ENCODE measurements at regions not wholly inside any gene's neighbourhood (a gene's known extent, or its start where the extent isn't known, plus 50 kb on each side); places are given as distances from the start of the nearest gene placed in this dataset.

- Histone ChIP-seq H3K27ac (ENCODE audit: low read depth, low read length) (no peak overlapping the region), H3K27me3 (ENCODE audit: control insufficient read depth, low read length) (no peaks in the 10 kb centered on the region), H3F3A (ENCODE audit: control insufficient read depth, insufficient read depth) (no peaks in the 10 kb centered on the region), H3K4me3 (ENCODE audit: low read length) (no peak overlapping the region), H3K36me3 (ENCODE audit: control insufficient read depth, low read length) (no peaks in the 10 kb centered on the region), H3K4me1 (ENCODE audit: control insufficient read depth, low read length) (no peaks in the 10 kb centered on the region), H3K4me2 (ENCODE audit: low read length) (no peak overlapping the region), H3K9me3 (ENCODE audit: control insufficient read depth, insufficient read depth, low read length) (no peaks in the 10 kb centered on the region), H4K20me1 (ENCODE audit: control insufficient read depth, insufficient read depth, low read depth, low read length) (no peaks in the 10 kb centered on the region), H3K9me2 (replicated peaks; ENCODE audit: control insufficient read depth, low read length) (no peaks in the 10 kb centered on the region), H3K79me2 (ENCODE audit: control insufficient read depth, low read length) (no peaks in the 10 kb centered on the region)
- TF ChIP-seq EZH2phosphoT487 (IDR thresholded peaks at IDR 0.05; ENCODE audit: borderline replicate concordance, low read length), result no peak
Observed at GRCh38 chr5:61702784-61703183, 370.7 kb downstream of the ZSWIM6 start.

DNA sequence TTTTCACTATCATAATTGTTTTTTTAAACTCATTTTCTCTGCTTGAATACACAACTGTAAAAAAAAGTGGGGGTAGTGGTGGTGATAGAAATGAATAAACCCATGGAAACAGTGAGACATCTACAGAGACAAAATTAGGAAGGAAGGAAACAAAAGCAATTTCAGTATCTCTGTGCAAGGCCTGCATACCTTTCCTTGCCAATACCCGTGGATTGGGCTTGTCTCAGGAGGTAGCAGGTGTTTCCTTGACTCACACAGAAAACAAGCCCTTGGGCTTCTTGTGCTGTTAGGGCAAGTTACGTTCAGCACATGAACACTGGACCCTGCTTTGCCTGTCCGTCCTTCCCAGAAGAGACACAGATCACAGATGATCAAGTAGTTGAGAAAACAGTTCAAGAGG lies 372.2 kb downstream of the ZSWIM6 start:
- no peak overlapping the region for H3K4me3 ChIP-seq (ENCODE audit: low read length)
- no peaks in the 10 kb centered on the region for H3K9me3 ChIP-seq (ENCODE audit: control insufficient read depth, insufficient read depth, low read length)
- no peaks in the 10 kb centered on the region for H3K27me3 ChIP-seq (ENCODE audit: control insufficient read depth, low read length)
- TF ChIP-seq CTCF (IDR thresholded peaks at IDR 0.05; ENCODE audit: low read depth, low read length, poor library complexity, severe bottlenecking) (no peak), EZH2phosphoT487 (IDR thresholded peaks at IDR 0.05; ENCODE audit: borderline replicate concordance, low read length) (no peak)
- no peaks in the 10 kb centered on the region for H3F3A ChIP-seq (ENCODE audit: control insufficient read depth, insufficient read depth)
- H3K4me1 ChIP-seq (ENCODE audit: control insufficient read depth, low read length), result no peaks in the 10 kb centered on the region
- no peak overlapping the region for H3K4me2 ChIP-seq (ENCODE audit: low read length)
- no peak overlapping the region for H3K27ac ChIP-seq (ENCODE audit: low read depth, low read length)
- H3K36me3 ChIP-seq (ENCODE audit: control insufficient read depth, low read length), result no peaks in the 10 kb centered on the region
- H3K79me2 ChIP-seq (ENCODE audit: control insufficient read depth, low read length), result no peaks in the 10 kb centered on the region
- no peaks in the 10 kb centered on the region for H4K20me1 ChIP-seq (ENCODE audit: control insufficient read depth, insufficient read depth, low read depth, low read length)
- no peaks in the 10 kb centered on the region for H3K9me2 ChIP-seq (replicated peaks; ENCODE audit: control insufficient read depth, low read length)

- no peak overlapping the region for H3K27ac ChIP-seq (ENCODE audit: low read depth, low read length)
- no peaks in the 10 kb centered on the region for H3K27me3 ChIP-seq (ENCODE audit: control insufficient read depth, low read length)
- H3K4me3 ChIP-seq (ENCODE audit: low read length), result no peak overlapping the region
- H3K9me3 ChIP-seq (ENCODE audit: control insufficient read depth, insufficient read depth, low read length), result no peaks in the 10 kb centered on the region
- no peaks in the 10 kb centered on the region for H4K20me1 ChIP-seq (ENCODE audit: control insufficient read depth, insufficient read depth, low read depth, low read length)
- TF ChIP-seq EZH2phosphoT487 (IDR thresholded peaks at IDR 0.05; ENCODE audit: borderline replicate concordance, low read length) (no peak), CTCF (IDR thresholded peaks at IDR 0.05; ENCODE audit: low read depth, low read length, poor library complexity, severe bottlenecking) (no peak)
- H3K9me2 ChIP-seq (replicated peaks; ENCODE audit: control insufficient read depth, low read length), result no peaks in the 10 kb centered on the region
- no peaks in the 10 kb centered on the region for H3K36me3 ChIP-seq (ENCODE audit: control insufficient read depth, low read length)
- no peaks in the 10 kb centered on the region for H3K79me2 ChIP-seq (ENCODE audit: control insufficient read depth, low read length)
- no peaks in the 10 kb centered on the region for H3K4me1 ChIP-seq (ENCODE audit: control insufficient read depth, low read length)
- H3K4me2 ChIP-seq (ENCODE audit: low read length), result no peak overlapping the region
- no peaks in the 10 kb centered on the region for H3F3A ChIP-seq (ENCODE audit: control insufficient read depth, insufficient read depth)
Observed at GRCh38 chr5:61706751-61707150, 374.7 kb downstream of the ZSWIM6 start.

GRCh38 chr5:61719124-61719523 lies 387.1 kb downstream of the ZSWIM6 start:
- Histone ChIP-seq H3K27me3 (ENCODE audit: control insufficient read depth, low read length) (no peaks in the 10 kb centered on the region), H4K20me1 (ENCODE audit: control insufficient read depth, insufficient read depth, low read depth, low read length) (no peaks in the 10 kb centered on the region), H3K36me3 (ENCODE audit: control insufficient read depth, low read length) (no peaks in the 10 kb centered on the region), H3K27ac (ENCODE audit: low read depth, low read length) (no peak overlapping the region), H3K4me1 (ENCODE audit: control insufficient read depth, low read length) (no peaks in the 10 kb centered on the region), H3K4me2 (ENCODE audit: low read length) (no peak overlapping the region), H3K4me3 (ENCODE audit: low read length) (no peak overlapping the region), H3F3A (ENCODE audit: control insufficient read depth, insufficient read depth) (no peaks in the 10 kb centered on the region), H3K9me3 (ENCODE audit: control insufficient read depth, insufficient read depth, low read length) (no peaks in the 10 kb centered on the region), H3K79me2 (ENCODE audit: control insufficient read depth, low read length) (no peaks in the 10 kb centered on the region), H3K9me2 (replicated peaks; ENCODE audit: control insufficient read depth, low read length) (no peaks in the 10 kb centered on the region)
- TF ChIP-seq EZH2phosphoT487 (IDR thresholded peaks at IDR 0.05; ENCODE audit: borderline replicate concordance, low read length) (no peak), CTCF (IDR thresholded peaks at IDR 0.05; ENCODE audit: low read depth, low read length, poor library complexity, severe bottlenecking) (no peak)

Data from DOHH2 (cell line).